Stimulated activated effector memory CD8-positive, alpha-beta T cell treated with anti-CD3 and anti-CD28 coated beads, Interleukin-12 subunit alpha, Interleukin-12 subunit beta, amount 100 ng/mL, for 72 hours (primary cell): ENCODE measurements at regions not wholly inside any gene's neighbourhood (a gene's known extent, or its start where the extent isn't known, plus 50 kb on each side); places are given as distances from the start of the nearest gene placed in this dataset.

ENCODE experiments used
- ATAC-seq: fragments of 150-1000 bp; cut with Tn5 transposase; 2 replicates; pipeline ENCODE4 v1.10.0; 2021
- DNase-seq, 2 donors: peaks; one replicate each; pipeline ENCODE4 v3.0.0; 2021 to 2022; ENCODE audit warnings: low spot score in 2 of 2
- H3K27ac Mint-ChIP-seq: one replicate; pipeline ENCODE4 v1.8.0; 2022; ENCODE audit warnings: mild to moderate bottlenecking, mixed read lengths
- H3K36me3 Mint-ChIP-seq: one replicate; pipeline ENCODE4 v1.8.0; 2022; ENCODE audit warnings: mild to moderate bottlenecking, mixed read lengths
- H3K4me1 Mint-ChIP-seq: one replicate; pipeline ENCODE4 v1.8.0; 2022; ENCODE audit warnings: mixed read lengths
- H3K4me3 Mint-ChIP-seq: one replicate; pipeline ENCODE4 v1.8.0; 2022; ENCODE audit warnings: mild to moderate bottlenecking, mixed read lengths
- H3K9me3 Mint-ChIP-seq: one replicate; pipeline ENCODE4 v1.8.0; 2022; ENCODE audit warnings: mixed read lengths

DNA sequence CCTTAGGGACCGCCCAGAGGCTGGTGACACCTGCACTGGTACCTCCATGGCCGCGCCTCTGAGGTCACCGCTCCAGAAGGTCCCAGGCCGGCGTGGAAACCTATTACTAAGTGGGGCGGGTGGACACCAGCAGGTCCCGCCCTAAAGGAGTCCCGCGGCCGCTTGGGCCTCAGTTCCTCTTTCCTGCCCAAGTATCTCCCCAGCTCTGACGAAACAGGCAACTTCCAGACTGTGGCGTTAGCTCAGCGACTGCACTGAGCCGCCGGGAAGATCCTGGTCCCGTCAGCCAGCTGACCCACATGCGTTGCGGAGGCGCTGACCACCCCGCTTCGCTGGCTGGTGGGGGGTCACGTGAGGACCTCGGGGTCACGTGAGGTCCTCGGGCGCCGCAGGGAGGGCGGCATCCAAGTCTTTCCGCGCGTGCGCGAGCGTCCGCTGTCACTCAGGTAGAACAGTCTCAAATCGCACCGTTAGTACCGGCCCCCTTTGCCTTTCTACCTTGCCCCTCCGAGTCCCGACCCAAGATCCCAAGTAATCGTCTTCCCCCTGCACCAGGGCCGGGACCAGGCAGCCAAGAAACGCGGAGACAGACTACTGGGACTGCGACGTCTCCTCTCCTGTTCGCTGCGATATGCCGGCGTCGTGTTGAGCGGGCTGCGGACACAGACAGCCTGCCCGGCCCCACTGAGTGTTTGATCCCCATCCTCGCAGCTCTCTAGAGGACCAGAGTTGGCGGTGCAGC lies 53.7 kb upstream of the KDM4C start:
- Mint-ChIP-seq H3K9me3 (peaks cover 3% of the 10 kb centered on the region), H3K4me3 (peak overlapping the region; percentile 97), H3K4me1 (peaks cover 8% of the 10 kb centered on the region), H3K36me3 (peaks cover 9% of the 10 kb centered on the region), H3K27ac (peak overlapping the region; percentile 96)
- peak; percentile 91 for ATAC-seq
- peak; percentile 81 to 92 for DNase-seq

DNA sequence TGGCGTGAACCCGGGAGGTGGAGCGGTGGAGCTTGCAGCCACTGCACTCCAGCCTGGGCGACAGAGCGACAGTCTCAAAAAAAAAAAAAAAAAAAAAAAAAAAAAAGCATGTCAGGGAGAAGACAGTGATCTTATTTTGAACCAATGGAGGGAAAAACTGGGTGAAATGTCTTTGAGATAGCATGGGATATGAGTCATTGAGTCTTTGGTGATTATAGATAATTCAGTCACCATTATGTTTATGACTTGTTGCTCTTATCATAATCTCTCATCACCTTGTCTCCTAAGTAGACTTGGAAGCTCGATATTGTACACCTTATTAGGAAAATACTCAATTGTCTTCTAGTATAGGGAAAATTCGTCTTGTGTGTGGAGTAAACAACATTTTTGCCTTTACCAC lies 55.1 kb upstream of the KDM4C start:
- DNase-seq (no peak), ATAC-seq (peak; percentile 31)
- peak overlapping the region; percentile 97 for H3K4me3 Mint-ChIP-seq
- H3K9me3 Mint-ChIP-seq = no peaks in the 10 kb centered on the region
- H3K36me3 Mint-ChIP-seq = peaks cover 9% of the 10 kb centered on the region
- H3K4me1 Mint-ChIP-seq = peaks cover 8% of the 10 kb centered on the region
- H3K27ac Mint-ChIP-seq = no peak overlapping the region

DNA sequence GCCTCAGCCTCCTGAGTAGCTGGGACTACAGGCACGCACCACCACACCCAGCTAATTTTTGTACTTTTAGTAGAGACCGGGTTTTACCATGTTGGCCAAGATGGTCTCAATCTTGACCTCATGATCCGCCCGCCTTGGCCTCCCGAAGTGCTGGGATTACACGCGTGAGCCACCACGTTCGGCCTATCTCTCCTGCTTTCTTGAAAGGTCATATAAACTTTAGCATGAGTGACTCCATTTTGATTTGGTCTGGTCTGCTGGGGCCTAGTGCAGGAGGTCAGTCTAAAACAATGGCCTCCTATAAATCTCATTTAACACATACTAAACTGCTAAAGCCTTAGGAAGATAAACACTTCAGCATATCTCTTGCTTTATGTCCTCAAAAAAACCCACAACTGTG lies 50.6 kb upstream of the GLDC start:
- DNase-seq (no peak), ATAC-seq (no peak)
- no peaks in the 10 kb centered on the region for H3K9me3 Mint-ChIP-seq
- H3K36me3 Mint-ChIP-seq = no peaks in the 10 kb centered on the region
- H3K4me3 Mint-ChIP-seq = no peak overlapping the region
- no peaks in the 10 kb centered on the region for H3K4me1 Mint-ChIP-seq
- H3K27ac Mint-ChIP-seq = no peak overlapping the region

DNA sequence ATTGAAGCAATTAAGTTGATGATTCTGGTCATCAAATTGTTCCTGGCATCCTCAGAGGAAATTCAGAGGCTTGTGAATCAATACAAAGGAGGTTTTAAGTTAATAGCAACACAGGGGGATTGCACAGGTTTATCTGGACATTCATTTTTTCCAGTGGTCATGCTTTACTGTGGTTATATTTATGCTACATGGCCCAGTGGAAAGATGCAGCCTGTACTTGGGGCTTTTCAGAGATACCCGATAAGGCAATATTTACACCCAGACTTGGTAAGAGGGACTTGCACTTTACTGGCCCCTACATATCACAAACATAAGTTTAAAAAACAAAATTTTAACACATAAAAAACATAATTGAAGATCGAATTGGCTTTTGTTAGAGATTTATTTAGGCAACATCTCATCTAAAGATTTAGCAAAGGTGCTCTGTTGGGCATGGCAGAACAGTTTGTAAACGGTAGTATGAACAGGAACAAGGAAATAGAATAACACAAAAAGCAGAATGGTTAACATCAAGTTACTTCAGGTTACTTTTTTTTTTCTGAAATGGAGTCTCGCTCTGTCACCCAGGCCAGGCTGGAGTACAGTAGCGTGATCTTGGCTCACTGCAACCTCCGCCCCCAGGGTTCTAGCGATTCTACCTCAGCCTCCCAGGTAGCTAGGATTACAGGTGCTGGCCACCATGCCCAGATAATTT lies 49.7 kb upstream of the GLDC start:
- Mint-ChIP-seq H3K9me3 (no peaks in the 10 kb centered on the region), H3K4me1 (no peaks in the 10 kb centered on the region), H3K27ac (no peak overlapping the region), H3K36me3 (no peaks in the 10 kb centered on the region), H3K4me3 (no peak overlapping the region)
- ATAC-seq = no peak
- DNase-seq = no peak
